Right atrium auricular region (tissue), 2 donors: ENCODE measurements at regions not wholly inside any gene's neighbourhood (a gene's known extent, or its start where the extent isn't known, plus 50 kb on each side); places are given as distances from the start of the nearest gene placed in this dataset.
"Not testable (repeated sequence)": the region's sequence is repeated elsewhere in the genome, so short reads cannot be mapped to it uniquely, and the experiment has no call there.

ENCODE experiments used
- DNase-seq: peaks from one replicate; pipeline ENCODE4 v3.0.0-alpha.2; 2019; ENCODE audit warnings: low spot score
- H3K27ac ChIP-seq, 2 donors: fragments of 200-600 bp; sonication (generic); 1 replicate in 1 of 2; 2 replicates in 1 of 2; pipeline ENCODE4 v1.5.1; 2016 to 2019
- H3K27me3 ChIP-seq, 2 donors: fragments of 200-600 bp; sonication (generic); one replicate each; pipeline versions ENCODE4 v1.5.1 to v1.6.0; 2017 to 2019
- H3K36me3 ChIP-seq: fragments of 200-600 bp; sonication (generic); one replicate; pipeline ENCODE4 v1.5.1; 2016
- H3K4me1 ChIP-seq, 2 donors: fragments of 200-600 bp; sonication (generic); one replicate each; pipeline versions ENCODE4 v1.5.1 to v1.6.0; 2017 to 2019
- H3K4me3 ChIP-seq, 2 donors: fragments of 200-600 bp; sonication (generic); 1 replicate in 1 of 2; 2 replicates in 1 of 2; pipeline ENCODE4 v1.5.1; 2017 to 2019; ENCODE audit warnings: mild to moderate bottlenecking in 1 of 2, moderate library complexity in 1 of 2
- H3K9me3 ChIP-seq, 2 donors: fragments of 200-600 bp; sonication (generic); one replicate each; pipeline ENCODE4 v1.5.1; 2019
- CTCF ChIP-seq, 2 donors: fragments of 200-600 bp; sonication (generic); IDR thresholded peaks; one replicate each; pipeline ENCODE4 v1.5.1; 2019; ENCODE audit warnings: antibody characterized with exemption in 2 of 2

GRCh38 chr3:170802164-170803151 lies 67.5 kb downstream of the RPL22L1 start:
- Histone ChIP-seq H3K4me1 (no peaks in the 10 kb centered on the region), H3K36me3 (no peaks in the 10 kb centered on the region), H3K27me3 (no peaks in the 10 kb centered on the region), H3K4me3 (no peak overlapping the region), H3K9me3 (no peaks in the 10 kb centered on the region), H3K27ac (no peak overlapping the region)
- no peak for DNase-seq
- TF ChIP-seq CTCF (IDR thresholded peaks at IDR 0.05): no peak

- no peak overlapping the region for H3K4me3 ChIP-seq
- no peak for DNase-seq
- H3K4me1 ChIP-seq: no peaks in the 10 kb centered on the region
- H3K9me3 ChIP-seq: no peaks in the 10 kb centered on the region
- no peak for TF ChIP-seq CTCF (IDR thresholded peaks at IDR 0.05)
- H3K27ac ChIP-seq: no peak overlapping the region
- no peaks in the 10 kb centered on the region for H3K27me3 ChIP-seq
- H3K36me3 ChIP-seq: no peaks in the 10 kb centered on the region
Observed at GRCh38 chr3:170801597-170801996, 68.4 kb downstream of the RPL22L1 start.

GRCh38 chr3:170800275-170800674 lies 69.7 kb downstream of the RPL22L1 start:
- H3K4me3 ChIP-seq, H3K4me1 ChIP-seq, DNase-seq, H3K9me3 ChIP-seq, H3K27ac ChIP-seq, H3K36me3 ChIP-seq, H3K27me3 ChIP-seq: not testable (repeated sequence)

- no peaks in the 10 kb centered on the region for H3K27me3 ChIP-seq
- H3K4me1 ChIP-seq: no peaks in the 10 kb centered on the region
- H3K36me3 ChIP-seq: no peaks in the 10 kb centered on the region
- H3K4me3 ChIP-seq: no peak overlapping the region
- TF ChIP-seq CTCF (IDR thresholded peaks at IDR 0.05): no peak
- no peaks in the 10 kb centered on the region for H3K9me3 ChIP-seq
- no peak for DNase-seq
- no peak overlapping the region for H3K27ac ChIP-seq
Observed at GRCh38 chr3:170799009-170799408, 71.0 kb downstream of the RPL22L1 start.

- TF ChIP-seq CTCF (IDR thresholded peaks at IDR 0.05): no peak
- DNase-seq: no peak
- Histone ChIP-seq H3K27me3 (no peaks in the 10 kb centered on the region), H3K27ac (no peak overlapping the region), H3K4me1 (no peaks in the 10 kb centered on the region), H3K4me3 (no peak overlapping the region), H3K9me3 (no peaks in the 10 kb centered on the region), H3K36me3 (no peaks in the 10 kb centered on the region)
Observed at GRCh38 chr3:170797685-170798084, 72.3 kb downstream of the RPL22L1 start.

GRCh38 chr3:170792471-170792870 lies 77.5 kb downstream of the RPL22L1 start:
- no peak for TF ChIP-seq CTCF (IDR thresholded peaks at IDR 0.05)

More at GRCh38 chr3:170792471-170792870, 77.5 kb downstream of the RPL22L1 start:
- no peaks in the 10 kb centered on the region for H3K27me3 ChIP-seq
- H3K9me3 ChIP-seq: no peaks in the 10 kb centered on the region
- no peak overlapping the region for H3K27ac ChIP-seq
- no peak overlapping the region for H3K4me3 ChIP-seq
- H3K4me1 ChIP-seq: no peaks in the 10 kb centered on the region
- no peak for DNase-seq
- H3K36me3 ChIP-seq: no peaks in the 10 kb centered on the region
